A673 (cell line): ENCODE measurements at regions not wholly inside any gene's neighbourhood (a gene's known extent, or its start where the extent isn't known, plus 50 kb on each side); places are given as distances from the start of the nearest gene placed in this dataset.
A peak's percentile ranks its signal among the peaks of the same experiment; 100 is the strongest.

Experiments used
- BruUV-seq: library from RNA; stranded (reverse); fragments of 400-500 nt; replicated peaks from 2 replicates; lab custom pipeline; 2021; lab: Mats Ljungman, UMichigan
- CTCF ChIA-PET: fragments of 300-600 bp; sonication (Branson Sonifier 250); formaldehyde crosslinking; loops from one replicate; lab custom pipeline; 2022; ENCODE audit warnings: antibody characterized with exemption; lab: Charles Lee
- POLR2A ChIA-PET: fragments of 300-600 bp; sonication (Branson Sonifier 250); formaldehyde crosslinking; loops from one replicate; lab custom pipeline; 2022; ENCODE audit warnings: antibody characterized with exemption; ENCODE audit not compliant: low non-redundant PET; lab: Charles Lee
- DNase-seq: peaks from one replicate; pipeline ENCODE4 v3.0.0-alpha.2; 2015; ENCODE audit warnings: low spot score
- H3K27ac ChIP-seq: fragments of 200-600 bp; sonication (generic); 2 replicates; pipeline ENCODE4 v1.5.1; 2016; ENCODE audit warnings: mixed run types, low read depth, mild to moderate bottlenecking, mixed read lengths, antibody characterized with exemption, low read length; ENCODE audit not compliant: poor library complexity, severe bottlenecking
- H3K27me3 ChIP-seq: fragments of 200-600 bp; sonication (generic); replicated peaks from 2 replicates; pipeline ENCODE4 v1.6.1; 2017; ENCODE audit warnings: mixed run types, low read depth, mild to moderate bottlenecking, mixed read lengths, antibody characterized with exemption, low read length; ENCODE audit not compliant: insufficient read depth, poor library complexity
- H3K36me3 ChIP-seq: fragments of 200-600 bp; sonication (generic); 2 replicates; pipeline ENCODE4 v1.6.1; 2016; ENCODE audit warnings: mixed run types, mild to moderate bottlenecking, mixed read lengths, antibody characterized with exemption, low read length; ENCODE audit not compliant: insufficient read depth, poor library complexity, severe bottlenecking
- H3K4me1 ChIP-seq: fragments of 200-600 bp; sonication (generic); 2 replicates; pipeline ENCODE4 v1.6.1; 2017; ENCODE audit warnings: mixed run types, mild to moderate bottlenecking, mixed read lengths, antibody characterized with exemption, low read length; ENCODE audit not compliant: insufficient read depth, poor library complexity, severe bottlenecking
- H3K4me3 ChIP-seq: fragments of 200-600 bp; sonication (generic); 2 replicates; pipeline ENCODE4 v1.5.1; 2016; ENCODE audit warnings: low read depth, mixed run types, mild to moderate bottlenecking, mixed read lengths, low read length; ENCODE audit not compliant: poor library complexity, severe bottlenecking
- H3K9me3 ChIP-seq: fragments of 200-600 bp; sonication (generic); 2 replicates; pipeline ENCODE4 v1.6.1; 2016; ENCODE audit warnings: mixed run types, low read depth, mild to moderate bottlenecking, mixed read lengths, antibody characterized with exemption, low read length; ENCODE audit not compliant: poor library complexity, severe bottlenecking
- CTCF ChIP-seq: fragments of 300-800, 200-600 bp; sonication (generic); conservative IDR thresholded peaks from 2 replicates; pipeline ENCODE4 v1.5.1; 2017; ENCODE audit warnings: low read depth, mild to moderate bottlenecking, antibody characterized with exemption, low read length, moderate library complexity, mixed read lengths
- EZH2 ChIP-seq: fragments of 200-600 bp; sonication (generic); IDR thresholded peaks from 2 replicates; pipeline ENCODE4 v1.6.1; 2017; ENCODE audit warnings: borderline replicate concordance, low read depth, mild to moderate bottlenecking, mixed read lengths, antibody characterized with exemption, low read length; ENCODE audit not compliant: poor library complexity, severe bottlenecking
- intact Hi-C: fragments of 100-400 bp; cut with micrococcal nuclease; formaldehyde crosslinking; loops from one replicate; pipeline ENCODE4 v1.10.0; 2022; ENCODE audit not compliant: unreplicated experiment

- BruUV-seq: no TSS peak
- peak; percentile 4 for DNase-seq
These were observed 140.7 kb upstream of the BMP2 start for GRCh38 chr20:6626805-6627204.

GRCh38 chr20:6623989-6624388 is 143.5 kb upstream of the BMP2 start:
- CTCF ChIA-PET: no interaction called here
- TF ChIP-seq CTCF: no peak
- no peak for TF ChIP-seq EZH2
- no peak overlapping the region for H3K27ac ChIP-seq
- BruUV-seq: no TSS peak
- H3K4me1 ChIP-seq: no peaks in the 10 kb centered on the region
- H3K36me3 ChIP-seq: no peaks in the 10 kb centered on the region
- no peaks in the 10 kb centered on the region for H3K27me3 ChIP-seq
- intact Hi-C loops: no loop called here
- H3K9me3 ChIP-seq: no peaks in the 10 kb centered on the region
- H3K4me3 ChIP-seq: no peak overlapping the region
- POLR2A ChIA-PET: no interaction called here
- no peak for DNase-seq

More at GRCh38 chr20:6626805-6627204, 140.7 kb upstream of the BMP2 start:
- ChIA-PET POLR2A (no interaction called here), CTCF (no interaction called here)
- no peaks in the 10 kb centered on the region for H3K27me3 ChIP-seq
- TF ChIP-seq EZH2 (no peak), CTCF (peak; percentile 26; the same call in 1 of the 2 replicates)
- no peak overlapping the region for H3K27ac ChIP-seq
- H3K36me3 ChIP-seq: no peaks in the 10 kb centered on the region
- no peaks in the 10 kb centered on the region for H3K9me3 ChIP-seq
- no peak overlapping the region for H3K4me3 ChIP-seq
- intact Hi-C loops: no loop called here
- H3K4me1 ChIP-seq: no peaks in the 10 kb centered on the region

GRCh38 chr20:6622041-6622440 is 145.4 kb upstream of the BMP2 start:
- no peaks in the 10 kb centered on the region for H3K27me3 ChIP-seq
- TF ChIP-seq EZH2 (no peak), CTCF (no peak)
- POLR2A ChIA-PET: no interaction called here
- no peak for DNase-seq
- H3K9me3 ChIP-seq: no peaks in the 10 kb centered on the region
- intact Hi-C loops: no loop called here
- H3K27ac ChIP-seq: no peak overlapping the region
- no peaks in the 10 kb centered on the region for H3K4me1 ChIP-seq
- no peaks in the 10 kb centered on the region for H3K36me3 ChIP-seq
- CTCF ChIA-PET: no interaction called here
- H3K4me3 ChIP-seq: no peak overlapping the region
- no TSS peak for BruUV-seq
